ENCODE measurements at regions not wholly inside any gene's neighbourhood (a gene's known extent, or its start where the extent isn't known, plus 50 kb on each side); places are given as distances from the start of the nearest gene placed in this dataset.
A peak's percentile ranks its signal among the peaks of the same experiment; 100 is the strongest.
"Not testable (repeated sequence)": the region's sequence is repeated elsewhere in the genome, so short reads cannot be mapped to it uniquely, and the experiment has no call there.

GRCh38 chr20:48120120-48120519 is 334.8 kb upstream of the SULF2 start:
- Histone ChIP-seq H3K4me2 (ENCODE audit: low read depth, low read length) (no peak overlapping the region), H3K27ac (ENCODE audit: extremely low read length, insufficient read depth, low read length) (no peak overlapping the region), H3K9me3 (ENCODE audit: low read length) (no peaks in the 10 kb centered on the region), H2AFZ (ENCODE audit: low read length) (no peak overlapping the region), H3K4me1 (ENCODE audit: insufficient read depth, low read length) (peaks cover 22% of the 10 kb centered on the region), H4K20me1 (ENCODE audit: insufficient read depth, low read length) (no peaks in the 10 kb centered on the region), H3K4me3 (replicated peaks in 1 of 3; ENCODE audit: insufficient read depth in 1 of 3, low read depth in 2 of 3, low read length in 3 of 3) (no peak overlapping the region), H3K79me2 (ENCODE audit: insufficient read depth, low read length) (no peaks in the 10 kb centered on the region), H3K9ac (ENCODE audit: insufficient read depth, low read depth, low read length) (no peak overlapping the region), H3K27me3 (ENCODE audit: control insufficient read depth in 1 of 2, insufficient read depth in 2 of 2, low read length in 2 of 2) (no peaks in the 10 kb centered on the region; a peak in 2 of 5 replicates), H3K36me3 (replicated peaks in 1 of 2; ENCODE audit: control insufficient read depth in 1 of 2, insufficient read depth in 2 of 2, low read length in 2 of 2) (no peaks in the 10 kb centered on the region)
- in situ Hi-C loops (cut with HindIII; ENCODE audit: extremely low pct_ligation_motif_present, low pct_unique_long_range_greater_than_20kb) (no loop called here), intact Hi-C loops (cut with micrococcal nuclease; ENCODE audit: unreplicated experiment) (no loop called here)
- ChIA-PET POLR2A (no interaction called here), CTCF (ENCODE audit: low intra/inter-chr PET ratio, low total read pairs) (no interaction called here)
- no peak for FAIRE-seq
- BruUV-seq (replicated peaks): no TSS peak
- ATAC-seq: no peak
- 62% methylated on average over 8 of the region's 8 CpGs for WGBS (ENCODE audit: low lambda C conversion rate)
- no peak for DNase-seq (ENCODE audit: low spot score)
- TF ChIP-seq CEBPG (CRISPR knock-in tag; IDR thresholded peaks at IDR 0.05): 0 out of 2 replicates have a peak, but pooled peaks have one; percentile 24
- peak; percentile 80; the same call in 1 of the 2 replicates for TF ChIP-seq CEBPB (IDR thresholded peaks at IDR 0.05; ENCODE audit: borderline replicate concordance, low read depth, low read length)
- no peak for TF ChIP-seq CC2D1A (CRISPR knock-in tag; IDR thresholded peaks at IDR 0.05)
- peak; percentile 37 for TF ChIP-seq ATF7 (IDR thresholded peaks at IDR 0.05)
- TF ChIP-seq ATF7 (CRISPR knock-in tag; IDR thresholded peaks at IDR 0.05): no peak
- TF ChIP-seq PTBP1 (IDR thresholded peaks at IDR 0.05; ENCODE audit: low read depth, low read length, poor library complexity, severe bottlenecking): no peak

GRCh38 chr20:48119389-48119788 is 334.1 kb upstream of the SULF2 start:
- H3K9me3 ChIP-seq (ENCODE audit: low read length); H3K36me3 ChIP-seq (replicated peaks in 1 of 2; ENCODE audit: control insufficient read depth in 1 of 2, insufficient read depth in 2 of 2, low read length in 2 of 2); DNase-seq (ENCODE audit: low spot score); in situ Hi-C loops (cut with HindIII; ENCODE audit: extremely low pct_ligation_motif_present, low pct_unique_long_range_greater_than_20kb); H2AFZ ChIP-seq (ENCODE audit: low read length); H3K9ac ChIP-seq (ENCODE audit: insufficient read depth, low read depth, low read length); FAIRE-seq; H3K79me2 ChIP-seq (ENCODE audit: insufficient read depth, low read length); H3K4me2 ChIP-seq (ENCODE audit: low read depth, low read length); POLR2A ChIA-PET; H4K20me1 ChIP-seq (ENCODE audit: insufficient read depth, low read length); ATAC-seq; CTCF ChIA-PET (ENCODE audit: low intra/inter-chr PET ratio, low total read pairs); H3K4me3 ChIP-seq (replicated peaks in 1 of 3; ENCODE audit: insufficient read depth in 1 of 3, low read depth in 2 of 3, low read length in 3 of 3); intact Hi-C loops (cut with micrococcal nuclease; ENCODE audit: unreplicated experiment); H3K27me3 ChIP-seq (ENCODE audit: control insufficient read depth in 1 of 2, insufficient read depth in 2 of 2, low read length in 2 of 2); BruUV-seq (replicated peaks); H3K27ac ChIP-seq (ENCODE audit: extremely low read length, insufficient read depth, low read length): not testable (repeated sequence)
- H3K4me1 ChIP-seq (ENCODE audit: insufficient read depth, low read length): peaks cover 15% of the 10 kb centered on the region
- 38% methylated on average over 5 of the region's 5 CpGs for WGBS (ENCODE audit: low lambda C conversion rate)
